Adrenal gland (tissue), 5 donors: ENCODE measurements at regions not wholly inside any gene's neighbourhood (a gene's known extent, or its start where the extent isn't known, plus 50 kb on each side); places are given as distances from the start of the nearest gene placed in this dataset.
"Not testable (repeated sequence)": the region's sequence is repeated elsewhere in the genome, so short reads cannot be mapped to it uniquely, and the experiment has no call there.

Experiments
- POLR2A ChIP-seq, 2 donors: fragments of 450-650 bp; IDR thresholded peaks; one replicate each; pipeline ENCODE4 v1.6.1; 2017; ENCODE audit warnings: antibody characterized with exemption in 2 of 2, mild to moderate bottlenecking in 2 of 2, moderate library complexity in 1 of 2
- TF ChIP-seq, protein P1 (sequence below), 6 experiments: fragments of 450-650 bp in 4 of 6; fragments of 200-600 bp in 2 of 6; sonication (generic) in 1 of 6; IDR thresholded peaks; 1 replicate in 5 of 6; 2 replicates in 1 of 6; pipeline versions ENCODE4 v1.5.1 to v1.8.0; 2016 to 2021; ENCODE audit warnings: antibody characterized with exemption in 6 of 6, mild to moderate bottlenecking in 2 of 6, moderate library complexity in 1 of 6
- donor health status: DM: no; HTN: no; CAD: no.

DNA sequence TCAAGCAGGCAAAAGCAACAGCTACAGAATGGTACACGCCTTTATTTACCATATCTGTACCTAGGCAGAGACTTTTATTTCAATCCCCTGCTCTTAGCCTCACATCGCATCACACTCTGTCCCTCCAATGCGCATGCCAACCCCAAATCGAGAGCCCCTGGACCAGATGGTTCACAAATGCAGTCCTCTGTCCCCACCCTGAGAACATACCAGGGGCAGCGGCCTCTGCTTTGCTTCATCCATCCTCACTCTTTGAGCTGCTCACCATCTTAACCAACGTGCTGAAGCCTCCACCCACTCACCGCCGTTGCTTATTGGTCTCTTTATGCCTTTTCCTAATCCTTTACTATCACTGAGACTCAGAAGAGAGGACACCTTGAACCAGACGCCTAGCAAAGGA lies 56.9 kb upstream of the CDR2 start:
- TF ChIP-seq, protein P1, sequence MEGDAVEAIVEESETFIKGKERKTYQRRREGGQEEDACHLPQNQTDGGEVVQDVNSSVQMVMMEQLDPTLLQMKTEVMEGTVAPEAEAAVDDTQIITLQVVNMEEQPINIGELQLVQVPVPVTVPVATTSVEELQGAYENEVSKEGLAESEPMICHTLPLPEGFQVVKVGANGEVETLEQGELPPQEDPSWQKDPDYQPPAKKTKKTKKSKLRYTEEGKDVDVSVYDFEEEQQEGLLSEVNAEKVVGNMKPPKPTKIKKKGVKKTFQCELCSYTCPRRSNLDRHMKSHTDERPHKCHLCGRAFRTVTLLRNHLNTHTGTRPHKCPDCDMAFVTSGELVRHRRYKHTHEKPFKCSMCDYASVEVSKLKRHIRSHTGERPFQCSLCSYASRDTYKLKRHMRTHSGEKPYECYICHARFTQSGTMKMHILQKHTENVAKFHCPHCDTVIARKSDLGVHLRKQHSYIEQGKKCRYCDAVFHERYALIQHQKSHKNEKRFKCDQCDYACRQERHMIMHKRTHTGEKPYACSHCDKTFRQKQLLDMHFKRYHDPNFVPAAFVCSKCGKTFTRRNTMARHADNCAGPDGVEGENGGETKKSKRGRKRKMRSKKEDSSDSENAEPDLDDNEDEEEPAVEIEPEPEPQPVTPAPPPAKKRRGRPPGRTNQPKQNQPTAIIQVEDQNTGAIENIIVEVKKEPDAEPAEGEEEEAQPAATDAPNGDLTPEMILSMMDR (IDR thresholded peaks at IDR 0.05) = not testable (repeated sequence)
- not testable (repeated sequence) for TF ChIP-seq POLR2A (IDR thresholded peaks at IDR 0.05)
